Fibroblast of lung (primary cell): ENCODE measurements at regions not wholly inside any gene's neighbourhood (a gene's known extent, or its start where the extent isn't known, plus 50 kb on each side); places are given as distances from the start of the nearest gene placed in this dataset.

Experiments used
- DNase-seq, 2 donors: peaks; one replicate each; pipeline versions ENCODE4 v3.0.0 to v3.0.0-alpha.2; 2010; ENCODE audit warnings: low read depth in 2 of 2
- H2AFZ ChIP-seq: 2 replicates; pipeline ENCODE4 v1.5.1; 2012; ENCODE audit warnings: low read length, control low read depth, inconsistent platforms
- H3K27ac ChIP-seq: 2 replicates; pipeline ENCODE4 v1.5.1; 2011; ENCODE audit warnings: low read length, control low read depth; ENCODE audit not compliant: insufficient read depth
- H3K27me3 ChIP-seq: 2 replicates; pipeline ENCODE4 v1.5.1; 2011; ENCODE audit warnings: mild to moderate bottlenecking, low read length; ENCODE audit not compliant: control insufficient read depth, insufficient read depth
- H3K36me3 ChIP-seq: 2 replicates; pipeline ENCODE4 v1.5.1; 2011; ENCODE audit warnings: low read length; ENCODE audit not compliant: control insufficient read depth, insufficient read depth
- H3K4me1 ChIP-seq: 2 replicates; pipeline ENCODE4 v1.5.1; 2011; ENCODE audit warnings: low read length; ENCODE audit not compliant: control insufficient read depth, insufficient read depth; ENCODE audit errors: extremely low read depth
- H3K4me2 ChIP-seq: 2 replicates; pipeline ENCODE4 v1.5.1; 2011; ENCODE audit warnings: low read length, control low read depth; ENCODE audit not compliant: insufficient read depth; ENCODE audit errors: extremely low read depth
- H3K4me3 ChIP-seq, 4 experiments: fragments of 200-600 bp in 1 of 4; sonication (generic) in 1 of 4; replicated peaks in 1 of 4; 2 replicates each; pipeline ENCODE4 v1.5.1; 2011 to 2016; ENCODE audit warnings: low read length in 4 of 4, low read depth in 3 of 4, mild to moderate bottlenecking in 3 of 4, control low read depth in 2 of 4, inconsistent platforms in 1 of 4, mixed read lengths in 1 of 4; ENCODE audit not compliant: insufficient read depth in 1 of 4; ENCODE audit errors: control extremely low read depth in 1 of 4
- H3K79me2 ChIP-seq: 2 replicates; pipeline ENCODE4 v1.5.1; 2012; ENCODE audit warnings: mild to moderate bottlenecking, low read length, inconsistent platforms; ENCODE audit not compliant: control insufficient read depth, insufficient read depth
- H3K9ac ChIP-seq: 2 replicates; pipeline ENCODE4 v1.5.1; 2011; ENCODE audit warnings: mild to moderate bottlenecking, low read length, control low read depth; ENCODE audit not compliant: insufficient read depth
- H3K9me3 ChIP-seq: 2 replicates; pipeline ENCODE4 v1.5.1; 2012; ENCODE audit warnings: low read depth, low read length; ENCODE audit not compliant: control insufficient read depth, insufficient read depth
- H4K20me1 ChIP-seq: 2 replicates; pipeline ENCODE4 v1.5.1; 2011; ENCODE audit warnings: low read length; ENCODE audit not compliant: control insufficient read depth, insufficient read depth; ENCODE audit errors: extremely low read depth
- EZH2 ChIP-seq: IDR thresholded peaks from 2 replicates; pipeline ENCODE4 v1.5.1; 2012; ENCODE audit warnings: low read length, control low read depth, mild to moderate bottlenecking; ENCODE audit errors: missing control alignments
- TF ChIP-seq, protein P1 (sequence below), 2 donors: IDR thresholded peaks in 1 of 2; conservative IDR thresholded peaks in 1 of 2; 1 replicate in 1 of 2; 2 replicates in 1 of 2; pipeline ENCODE4 v1.5.1; 2011 to 2012; ENCODE audit warnings: low read length in 2 of 2, control low read depth in 1 of 2, inconsistent platforms in 1 of 2, low read depth in 1 of 2, mild to moderate bottlenecking in 1 of 2

DNA sequence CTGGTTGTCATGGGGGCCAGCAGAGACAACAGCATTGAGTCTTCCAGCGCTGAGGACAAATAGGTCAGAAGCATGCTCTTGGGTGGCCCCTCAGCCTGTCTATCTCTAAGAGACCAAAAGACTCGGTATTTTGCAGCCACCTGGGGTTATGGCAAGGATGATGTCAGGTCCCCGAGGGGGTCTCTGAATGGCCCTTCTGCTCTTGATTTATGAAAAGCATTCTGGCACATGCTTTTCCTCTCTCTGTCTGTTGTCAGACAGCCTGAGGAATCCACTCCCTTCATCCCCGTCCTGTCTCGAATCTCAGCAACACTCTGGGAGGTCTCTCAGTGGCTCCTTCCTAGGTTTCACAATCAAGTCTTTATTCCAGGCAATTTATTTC, 156.6 kb upstream of the RGMA start:
- Histone ChIP-seq H3K36me3 (no peaks in the 10 kb centered on the region), H3K9me3 (no peaks in the 10 kb centered on the region), H3K79me2 (no peaks in the 10 kb centered on the region), H3K9ac (no peak overlapping the region), H3K27me3 (no peaks in the 10 kb centered on the region), H3K4me2 (no peak overlapping the region), H4K20me1 (no peaks in the 10 kb centered on the region), H3K4me1 (no peaks in the 10 kb centered on the region), H3K4me3 (no peak overlapping the region), H3K27ac (no peak overlapping the region), H2AFZ (no peak overlapping the region)
- TF ChIP-seq, protein P1, sequence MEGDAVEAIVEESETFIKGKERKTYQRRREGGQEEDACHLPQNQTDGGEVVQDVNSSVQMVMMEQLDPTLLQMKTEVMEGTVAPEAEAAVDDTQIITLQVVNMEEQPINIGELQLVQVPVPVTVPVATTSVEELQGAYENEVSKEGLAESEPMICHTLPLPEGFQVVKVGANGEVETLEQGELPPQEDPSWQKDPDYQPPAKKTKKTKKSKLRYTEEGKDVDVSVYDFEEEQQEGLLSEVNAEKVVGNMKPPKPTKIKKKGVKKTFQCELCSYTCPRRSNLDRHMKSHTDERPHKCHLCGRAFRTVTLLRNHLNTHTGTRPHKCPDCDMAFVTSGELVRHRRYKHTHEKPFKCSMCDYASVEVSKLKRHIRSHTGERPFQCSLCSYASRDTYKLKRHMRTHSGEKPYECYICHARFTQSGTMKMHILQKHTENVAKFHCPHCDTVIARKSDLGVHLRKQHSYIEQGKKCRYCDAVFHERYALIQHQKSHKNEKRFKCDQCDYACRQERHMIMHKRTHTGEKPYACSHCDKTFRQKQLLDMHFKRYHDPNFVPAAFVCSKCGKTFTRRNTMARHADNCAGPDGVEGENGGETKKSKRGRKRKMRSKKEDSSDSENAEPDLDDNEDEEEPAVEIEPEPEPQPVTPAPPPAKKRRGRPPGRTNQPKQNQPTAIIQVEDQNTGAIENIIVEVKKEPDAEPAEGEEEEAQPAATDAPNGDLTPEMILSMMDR (conservative IDR thresholded peaks at IDR 0.05 in 1 of 2, IDR thresholded peaks at IDR 0.05 in 1 of 2; ENCODE audit: low read depth in 1 of 2, low read length in 2 of 2), result no peak
- no peak for TF ChIP-seq EZH2
- no peak for DNase-seq

DNA sequence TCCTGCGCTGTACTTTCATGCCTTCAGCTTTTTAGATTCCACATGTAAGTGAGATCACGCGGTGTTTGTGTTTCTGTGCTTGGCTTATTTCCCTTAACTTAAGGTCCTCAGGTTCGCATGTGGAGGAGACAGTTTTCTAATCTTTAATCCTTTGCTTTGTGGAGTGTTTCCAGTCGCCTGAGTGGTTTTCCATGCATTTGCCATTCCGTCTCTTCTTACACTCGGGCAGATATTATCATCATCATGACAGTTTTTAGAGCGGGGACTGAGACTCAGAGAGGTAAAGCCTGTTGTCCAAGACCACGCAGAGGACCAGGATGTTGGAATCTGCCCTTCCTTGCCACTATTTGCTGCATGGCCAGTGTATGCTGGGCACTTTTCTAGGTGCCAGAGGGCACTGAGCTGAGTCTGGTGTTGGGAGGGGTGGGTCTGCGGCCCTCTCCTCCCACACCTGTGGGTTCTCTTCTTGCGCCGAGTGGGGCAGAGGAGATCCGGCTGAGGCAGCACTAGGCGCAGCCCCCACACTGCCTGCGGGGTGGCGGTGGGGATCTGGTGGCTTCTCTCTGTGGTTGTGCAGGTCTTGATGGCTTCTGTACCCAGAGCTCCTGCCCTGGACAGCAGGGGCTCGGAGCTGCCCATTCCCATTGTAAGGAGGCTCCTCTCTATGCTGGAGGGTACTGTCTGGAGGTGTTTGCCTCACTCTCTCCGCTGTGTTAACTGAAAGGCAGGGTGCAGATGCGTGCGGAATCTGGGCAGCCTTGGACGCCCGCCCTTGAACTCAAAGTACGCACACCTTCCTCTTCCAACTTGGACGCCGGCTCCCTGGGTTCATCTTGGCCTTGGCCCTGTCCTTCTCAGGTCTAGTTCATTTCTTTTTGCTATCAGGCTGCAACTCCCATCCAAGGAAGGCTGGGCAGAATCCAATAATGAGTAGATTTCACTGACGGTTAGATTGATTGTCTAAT, 156.0 kb upstream of the RGMA start:
- TF ChIP-seq EZH2, result no peak
- TF ChIP-seq, protein P1 (conservative IDR thresholded peaks at IDR 0.05 in 1 of 2, IDR thresholded peaks at IDR 0.05 in 1 of 2; ENCODE audit: low read depth in 1 of 2, low read length in 2 of 2), result no peak
- no peak for DNase-seq

DNA sequence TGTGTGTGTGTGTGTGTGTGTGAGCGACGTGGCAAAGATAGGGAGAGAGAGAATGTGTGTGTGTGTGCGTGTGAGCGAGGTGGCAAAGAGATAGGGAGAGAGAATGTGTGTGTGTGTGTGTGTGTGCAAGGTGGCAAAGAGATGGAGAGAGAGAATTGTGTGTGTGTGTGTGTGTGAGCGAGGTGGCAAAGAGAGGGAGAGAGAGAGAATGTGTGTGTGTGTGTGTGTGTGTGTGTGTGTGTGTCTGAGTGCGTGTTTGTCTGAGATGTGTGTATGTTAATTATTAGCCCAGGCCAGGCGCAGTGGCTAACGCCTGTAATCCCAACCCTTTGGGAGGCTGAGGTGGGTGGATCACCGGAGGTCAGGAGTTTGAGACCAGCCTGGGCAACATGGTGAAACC, 154.6 kb upstream of the RGMA start:
- H3K4me1 ChIP-seq, result no peaks in the 10 kb centered on the region
- no peaks in the 10 kb centered on the region for H3K9me3 ChIP-seq
- no peak overlapping the region for H3K4me2 ChIP-seq

More for the DNA sequence above, 156.0 kb upstream of the RGMA start:
- Histone ChIP-seq H4K20me1 (no peaks in the 10 kb centered on the region), H3K79me2 (no peaks in the 10 kb centered on the region), H3K4me1 (no peaks in the 10 kb centered on the region), H3K27me3 (no peaks in the 10 kb centered on the region), H3K36me3 (no peaks in the 10 kb centered on the region), H3K9ac (no peak overlapping the region), H3K4me2 (no peak overlapping the region), H3K27ac (no peak overlapping the region), H2AFZ (no peak overlapping the region), H3K4me3 (no peak overlapping the region), H3K9me3 (no peaks in the 10 kb centered on the region)

More for the DNA sequence above, 154.6 kb upstream of the RGMA start:
- TF ChIP-seq, protein P1 (conservative IDR thresholded peaks at IDR 0.05 in 1 of 2, IDR thresholded peaks at IDR 0.05 in 1 of 2; ENCODE audit: low read depth in 1 of 2, low read length in 2 of 2), result no peak
- no peak for TF ChIP-seq EZH2
- H3K4me3 ChIP-seq, result no peak overlapping the region
- DNase-seq, result no peak
- no peaks in the 10 kb centered on the region for H3K27me3 ChIP-seq
- H3K36me3 ChIP-seq, result no peaks in the 10 kb centered on the region
- H3K27ac ChIP-seq, result no peak overlapping the region
- H3K79me2 ChIP-seq, result no peaks in the 10 kb centered on the region
- H2AFZ ChIP-seq, result no peak overlapping the region
- H4K20me1 ChIP-seq, result no peaks in the 10 kb centered on the region
- H3K9ac ChIP-seq, result no peak overlapping the region
